HG02981 (cell line): ENCODE measurements at regions not wholly inside any gene's neighbourhood (a gene's known extent, or its start where the extent isn't known, plus 50 kb on each side); places are given as distances from the start of the nearest gene placed in this dataset.

Experiments used
- ATAC-seq: cut with Tn5 transposase; IDR thresholded peaks from one replicate; pipeline ENCODE4 v1.9.1; 2021; ENCODE audit warnings: mild to moderate bottlenecking, moderate library complexity; ENCODE audit not compliant: unreplicated experiment

- ATAC-seq, result no peak
These were observed 211.2 kb downstream of the DTHD1 start for GRCh38 chr4:36492590-36492989.

GRCh38 chr4:36493251-36493650 lies 211.8 kb downstream of the DTHD1 start:
- ATAC-seq, result no peak

- no peak for ATAC-seq
These were observed 212.6 kb downstream of the DTHD1 start for GRCh38 chr4:36494016-36494415.

- ATAC-seq, result no peak
These were observed 213.3 kb downstream of the DTHD1 start for GRCh38 chr4:36494747-36495146.

GRCh38 chr4:36502350-36502749 lies 220.9 kb downstream of the DTHD1 start:
- ATAC-seq, result no peak

- no peak for ATAC-seq
These were observed 227.0 kb downstream of the DTHD1 start for GRCh38 chr4:36508394-36508793.

- no peak for ATAC-seq
These were observed 228.4 kb downstream of the DTHD1 start for GRCh38 chr4:36509845-36510244.

- no peak for ATAC-seq
These were observed 230.4 kb downstream of the DTHD1 start for GRCh38 chr4:36511785-36512184.

GRCh38 chr4:36516522-36517095 lies 235.2 kb downstream of the DTHD1 start:
- ATAC-seq, result no peak

- no peak for ATAC-seq
These were observed 241.8 kb downstream of the DTHD1 start for GRCh38 chr4:36523182-36523581.

GRCh38 chr4:36532670-36533379 lies 251.4 kb downstream of the DTHD1 start:
- no peak for ATAC-seq

- ATAC-seq, result no peak
These were observed 252.5 kb downstream of the DTHD1 start for GRCh38 chr4:36533944-36534343.

- ATAC-seq, result no peak
These were observed 266.0 kb downstream of the DTHD1 start for GRCh38 chr4:36547383-36547782.

GRCh38 chr4:36549252-36549651 lies 267.8 kb downstream of the DTHD1 start:
- ATAC-seq, result no peak

GRCh38 chr4:36549992-36550391 lies 268.6 kb downstream of the DTHD1 start:
- no peak for ATAC-seq

- peak; percentile 91 for ATAC-seq
These were observed 270.3 kb downstream of the DTHD1 start for GRCh38 chr4:36551697-36552214.

- no peak for ATAC-seq
These were observed 271.6 kb downstream of the DTHD1 start for GRCh38 chr4:36553029-36553428.

- no peak for ATAC-seq
These were observed 272.0 kb downstream of the DTHD1 start for GRCh38 chr4:36553453-36553852.

- ATAC-seq, result no peak
These were observed 275.6 kb downstream of the DTHD1 start for GRCh38 chr4:36556984-36557383.

GRCh38 chr4:36568575-36568974 lies 287.2 kb downstream of the DTHD1 start:
- ATAC-seq, result no peak

GRCh38 chr4:36573441-36573840 lies 292.0 kb downstream of the DTHD1 start:
- ATAC-seq, result no peak

- no peak for ATAC-seq
These were observed 293.4 kb downstream of the DTHD1 start for GRCh38 chr4:36574816-36575215.

GRCh38 chr4:36582198-36582597 lies 300.8 kb downstream of the DTHD1 start:
- no peak for ATAC-seq
